ENCODE measurements at regions not wholly inside any gene's neighbourhood (a gene's known extent, or its start where the extent isn't known, plus 50 kb on each side); places are given as distances from the start of the nearest gene placed in this dataset.

GRCh38 chr12:111111681-111112080, 191.3 kb upstream of the MYL2 start:
- H3K23ac ChIP-seq (ENCODE audit: insufficient read length), result no peak overlapping the region
- H3K9me3 ChIP-seq (ENCODE audit: insufficient read depth in 2 of 2, low read depth in 1 of 2, low read length in 1 of 2), result no peaks in the 10 kb centered on the region; a peak in 1 of 4 replicates
- DNase-seq (ENCODE audit: low read depth in 1 of 2, low spot score in 2 of 2) (no peak), FAIRE-seq (no peak)
- peaks cover 0 to 2% of the 10 kb centered on the region in 2 experiments for H4K20me1 ChIP-seq (replicated peaks in 1 of 2; ENCODE audit: control insufficient read depth in 1 of 2, insufficient read depth in 2 of 2, low read length in 2 of 2)
- no peak overlapping the region for H2BK120ac ChIP-seq (replicated peaks; ENCODE audit: low read depth, low read length)
- H2BK5ac ChIP-seq (ENCODE audit: low read depth, low read length), result no peak overlapping the region
- no peak overlapping the region for H2BK12ac ChIP-seq (ENCODE audit: low read depth, low read length)
- H3K23me2 ChIP-seq (ENCODE audit: low read depth, low read length), result no peaks in the 10 kb centered on the region
- no peak overlapping the region for H4K5ac ChIP-seq (ENCODE audit: insufficient read length, low read depth, low read length)
- CTCF ChIA-PET (ENCODE audit: partially characterized antibody), result no interaction called here
- no peak overlapping the region for H3K14ac ChIP-seq (ENCODE audit: insufficient read length)
- no peak overlapping the region for H3K56ac ChIP-seq (replicated peaks; ENCODE audit: insufficient read length, low read depth, low read length)
- H2AK5ac ChIP-seq (ENCODE audit: low read depth, low read length), result no peak overlapping the region
- no peak overlapping the region for H2BK20ac ChIP-seq (ENCODE audit: low read length)
- no peaks in the 10 kb centered on the region for H3K27me3 ChIP-seq (replicated peaks in 1 of 4; ENCODE audit: control insufficient read depth in 3 of 4, extremely low read depth in 1 of 4, insufficient read depth in 3 of 4, low read length in 3 of 4)
- no peak overlapping the region for H3K4me3 ChIP-seq (ENCODE audit: extremely low read depth in 1 of 4, insufficient read depth in 2 of 4, low read depth in 3 of 4, low read length in 4 of 4)
- H3K18ac ChIP-seq (ENCODE audit: extremely low read depth, low read length), result no peak overlapping the region
- no peak overlapping the region for H3K27ac ChIP-seq (ENCODE audit: low read depth, low read length)
- H3K4me2 ChIP-seq (ENCODE audit: insufficient read depth in 1 of 2, low read depth in 2 of 2, low read length in 2 of 2), result no peak overlapping the region
- 100% methylated on average over 4 of the region's 4 CpGs; no CpG with 5 or more reads in 1 of the 2 experiments for WGBS, 2 experiments (ENCODE audit: extremely low coverage in 1 of 2, insufficient coverage in 1 of 2, insufficient read length in 1 of 2, insufficient replicate concordance in 2 of 2, low coverage in 1 of 2, low lambda C conversion rate in 2 of 2, missing lambda C conversion rate in 1 of 2)
- no peak overlapping the region for H3K9ac ChIP-seq (replicated peaks in 1 of 4; ENCODE audit: extremely low read depth in 1 of 4, low read depth in 3 of 4, low read length in 3 of 4)
- no peaks in the 10 kb centered on the region; a peak in 1 of 7 replicates for H3K4me1 ChIP-seq (replicated peaks in 1 of 4; ENCODE audit: control insufficient read depth in 3 of 4, insufficient read depth in 4 of 4, low read length in 3 of 4)
- H3K79me1 ChIP-seq (ENCODE audit: low read depth, low read length), result no peaks in the 10 kb centered on the region
- H2AFZ ChIP-seq (ENCODE audit: low read length), result no peak overlapping the region
- H4K91ac ChIP-seq (replicated peaks; ENCODE audit: insufficient read length, low read length), result no peak overlapping the region
- H3K4ac ChIP-seq (replicated peaks; ENCODE audit: insufficient read length, low read depth, low read length), result no peak overlapping the region
- POLR2A ChIA-PET (ENCODE audit: partially characterized antibody), result no interaction called here
- no peak overlapping the region for H2BK15ac ChIP-seq (ENCODE audit: low read length)
- H4K8ac ChIP-seq (ENCODE audit: extremely low read depth, insufficient read depth, low read length), result no peak overlapping the region
- H3K79me2 ChIP-seq (ENCODE audit: control insufficient read depth in 1 of 2, insufficient read depth in 2 of 2, low read length in 2 of 2), result no peaks in the 10 kb centered on the region
- no peaks in the 10 kb centered on the region for H3K36me3 ChIP-seq (ENCODE audit: control insufficient read depth in 2 of 4, insufficient read depth in 4 of 4, low read length in 3 of 4)
- TF ChIP-seq CHD7 (IDR thresholded peaks at IDR 0.05; ENCODE audit: insufficient replicate concordance, low read length), result no peak
